AG09309 (cell line): ENCODE measurements at regions not wholly inside any gene's neighbourhood (a gene's known extent, or its start where the extent isn't known, plus 50 kb on each side); places are given as distances from the start of the nearest gene placed in this dataset.
"Not testable (repeated sequence)": the region's sequence is repeated elsewhere in the genome, so short reads cannot be mapped to it uniquely, and the experiment has no call there.

Experiments
- DNase-seq: peaks from one replicate; pipeline ENCODE4 v3.0.0-alpha.2; 2010; ENCODE audit warnings: low read depth
- H3K4me3 ChIP-seq: 2 replicates; pipeline ENCODE4 v1.5.1; 2011; ENCODE audit warnings: mild to moderate bottlenecking, low read depth, low read length, moderate library complexity; ENCODE audit not compliant: control insufficient read depth
- TF ChIP-seq, protein P1 (sequence below): IDR thresholded peaks from 2 replicates; pipeline ENCODE4 v1.5.1; 2011; ENCODE audit warnings: mild to moderate bottlenecking, low read depth, low read length, inconsistent platforms; ENCODE audit not compliant: insufficient read depth, control insufficient read depth; ENCODE audit errors: missing control alignments

DNA sequence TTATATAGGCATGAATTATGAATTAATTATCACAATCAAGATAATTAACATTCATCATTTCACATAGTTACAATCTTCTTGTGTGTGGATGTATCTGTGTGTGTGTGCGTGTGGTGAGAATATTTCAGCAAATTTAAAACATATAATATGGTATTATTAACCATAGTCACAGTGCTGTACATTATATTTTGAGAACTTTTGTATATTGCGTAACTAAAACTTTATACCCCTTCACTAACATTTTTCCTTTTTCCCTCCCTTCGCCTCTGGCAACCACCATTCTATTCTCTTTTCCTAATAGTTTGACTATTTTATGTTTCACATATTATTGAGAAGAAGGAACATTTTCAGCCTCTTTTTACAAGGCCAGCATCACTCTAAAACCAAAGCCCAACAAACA is 176.8 kb downstream of the HTR1B start:
- H3K4me3 ChIP-seq: no peak overlapping the region
- no peak for DNase-seq
- TF ChIP-seq, protein P1, sequence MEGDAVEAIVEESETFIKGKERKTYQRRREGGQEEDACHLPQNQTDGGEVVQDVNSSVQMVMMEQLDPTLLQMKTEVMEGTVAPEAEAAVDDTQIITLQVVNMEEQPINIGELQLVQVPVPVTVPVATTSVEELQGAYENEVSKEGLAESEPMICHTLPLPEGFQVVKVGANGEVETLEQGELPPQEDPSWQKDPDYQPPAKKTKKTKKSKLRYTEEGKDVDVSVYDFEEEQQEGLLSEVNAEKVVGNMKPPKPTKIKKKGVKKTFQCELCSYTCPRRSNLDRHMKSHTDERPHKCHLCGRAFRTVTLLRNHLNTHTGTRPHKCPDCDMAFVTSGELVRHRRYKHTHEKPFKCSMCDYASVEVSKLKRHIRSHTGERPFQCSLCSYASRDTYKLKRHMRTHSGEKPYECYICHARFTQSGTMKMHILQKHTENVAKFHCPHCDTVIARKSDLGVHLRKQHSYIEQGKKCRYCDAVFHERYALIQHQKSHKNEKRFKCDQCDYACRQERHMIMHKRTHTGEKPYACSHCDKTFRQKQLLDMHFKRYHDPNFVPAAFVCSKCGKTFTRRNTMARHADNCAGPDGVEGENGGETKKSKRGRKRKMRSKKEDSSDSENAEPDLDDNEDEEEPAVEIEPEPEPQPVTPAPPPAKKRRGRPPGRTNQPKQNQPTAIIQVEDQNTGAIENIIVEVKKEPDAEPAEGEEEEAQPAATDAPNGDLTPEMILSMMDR: no peak

DNA sequence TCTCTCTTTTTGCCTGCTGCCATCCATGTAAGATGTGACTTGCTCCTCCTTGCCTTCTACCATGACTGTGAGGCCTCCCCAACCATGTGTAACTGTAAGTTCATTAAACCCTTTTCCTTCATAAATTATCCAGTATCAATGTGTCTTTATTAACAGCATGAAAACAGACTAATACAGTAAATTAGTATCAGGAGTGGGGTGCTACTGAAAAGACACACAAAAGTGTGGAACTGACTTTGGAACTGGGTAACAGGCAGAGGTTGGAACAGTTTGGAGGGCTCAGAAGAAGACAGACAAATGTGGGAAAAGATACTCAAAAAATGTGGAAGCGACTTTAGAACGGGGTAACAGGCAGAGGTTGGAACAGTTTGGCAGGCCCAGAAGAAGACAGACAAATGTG is 189.4 kb downstream of the HTR1B start:
- no peak for DNase-seq
- TF ChIP-seq, protein P1: no peak
- no peak overlapping the region for H3K4me3 ChIP-seq

DNA sequence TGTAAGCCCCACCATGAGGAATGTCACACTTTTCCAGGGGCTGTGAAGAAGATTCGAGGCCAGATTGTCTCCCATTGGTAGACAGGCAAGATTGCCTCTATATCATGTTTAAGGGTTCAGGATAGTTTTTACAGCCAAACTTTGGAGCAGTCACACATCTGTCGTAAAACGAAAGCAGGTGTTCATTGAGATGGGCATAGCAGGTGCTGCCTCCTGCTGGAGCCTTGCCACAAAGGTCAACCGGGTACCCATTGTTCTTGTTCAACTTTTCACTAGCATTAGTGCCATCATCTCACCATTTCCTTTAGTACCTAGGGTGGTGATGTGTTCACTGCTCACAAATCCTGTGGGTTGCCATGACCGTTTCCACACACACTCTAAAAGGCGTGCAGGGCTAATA is 198.3 kb downstream of the HTR1B start:
- TF ChIP-seq, protein P1: no peak
- H3K4me3 ChIP-seq: no peak overlapping the region
- no peak for DNase-seq

DNA sequence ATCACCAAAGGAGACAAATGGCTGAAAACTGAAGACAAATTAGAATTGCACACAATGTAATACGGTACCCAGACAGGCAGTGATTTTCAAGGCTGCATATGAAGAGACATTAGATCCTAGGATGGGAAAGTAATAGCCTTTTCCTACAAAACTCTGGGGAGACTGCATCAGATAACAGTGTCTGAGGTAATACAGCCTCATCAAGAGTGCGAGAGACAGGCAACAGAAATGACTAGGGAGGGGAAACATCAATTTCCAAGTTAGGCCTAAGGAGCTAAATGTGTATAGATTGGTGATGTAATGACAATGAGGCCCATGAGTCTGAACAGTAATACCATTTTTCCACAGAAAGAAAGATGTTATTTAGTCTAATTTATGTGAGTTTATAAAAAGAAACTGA is 200.3 kb downstream of the HTR1B start:
- no peak overlapping the region for H3K4me3 ChIP-seq
- no peak for DNase-seq
- TF ChIP-seq, protein P1: no peak

DNA sequence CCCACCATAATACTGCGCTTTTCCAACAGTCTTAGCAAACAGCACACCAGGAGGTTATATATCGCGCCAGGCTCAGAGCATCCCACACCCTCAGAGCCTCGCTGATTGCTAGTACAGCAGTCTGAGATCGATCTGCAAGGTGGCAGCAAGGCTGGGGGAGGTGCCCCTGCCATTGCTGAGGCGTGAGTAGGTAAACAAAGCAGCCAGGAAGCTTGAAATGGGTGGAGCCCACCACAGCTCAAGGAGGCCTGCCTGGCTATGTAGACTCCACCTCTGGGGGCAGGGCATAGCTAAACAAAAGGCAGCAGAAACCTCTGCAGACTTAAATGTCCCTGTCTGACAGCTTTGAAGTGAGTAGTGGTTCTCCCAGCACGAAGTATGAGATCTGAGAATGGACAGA is 211.5 kb downstream of the HTR1B start:
- not testable (repeated sequence) for H3K4me3 ChIP-seq, DNase-seq

DNA sequence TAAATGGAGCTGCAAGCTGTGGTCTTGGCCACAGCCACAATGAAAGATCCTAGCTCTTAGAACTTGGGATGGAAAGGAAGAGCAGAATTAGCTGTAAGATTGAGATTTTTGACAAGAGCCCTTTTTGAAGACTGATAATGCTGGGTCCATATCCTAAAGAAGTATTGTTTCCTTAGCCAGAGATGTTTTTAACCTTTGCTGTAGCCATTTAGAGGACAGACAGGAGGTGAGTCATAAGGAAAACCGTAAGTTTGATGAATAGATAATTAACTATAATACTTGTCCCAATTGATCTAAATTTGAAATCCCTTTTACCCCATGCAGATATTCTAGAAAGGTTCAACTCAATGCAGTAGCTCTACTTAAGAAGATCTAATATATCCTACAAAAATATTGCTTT is 213.7 kb downstream of the HTR1B start:
- no peak overlapping the region for H3K4me3 ChIP-seq
- TF ChIP-seq, protein P1: no peak
- no peak for DNase-seq

DNA sequence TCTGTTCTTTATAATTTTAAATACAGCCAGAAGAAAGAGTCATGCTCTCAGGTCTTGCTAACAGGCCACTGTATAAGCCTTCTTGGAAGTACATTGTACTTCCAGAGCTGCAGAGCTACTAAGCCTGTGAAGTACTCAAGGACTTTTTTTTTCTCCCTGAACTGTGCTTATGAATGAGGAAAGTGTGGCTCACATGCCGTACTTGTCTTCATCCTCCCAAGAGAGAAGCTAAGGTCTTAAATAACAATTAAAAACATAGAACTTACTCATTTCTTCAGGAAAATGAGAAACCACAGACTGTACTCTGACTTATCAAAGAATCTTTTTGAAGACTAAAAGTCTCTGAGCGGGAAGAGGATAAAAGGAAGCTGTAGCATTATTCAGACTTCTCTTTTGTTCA is 218.3 kb downstream of the HTR1B start:
- DNase-seq: no peak
- TF ChIP-seq, protein P1: no peak
- H3K4me3 ChIP-seq: no peak overlapping the region
